ENCODE measurements at regions not wholly inside any gene's neighbourhood (a gene's known extent, or its start where the extent isn't known, plus 50 kb on each side); places are given as distances from the start of the nearest gene placed in this dataset.
A peak's percentile ranks its signal among the peaks of the same experiment; 100 is the strongest.

DNA sequence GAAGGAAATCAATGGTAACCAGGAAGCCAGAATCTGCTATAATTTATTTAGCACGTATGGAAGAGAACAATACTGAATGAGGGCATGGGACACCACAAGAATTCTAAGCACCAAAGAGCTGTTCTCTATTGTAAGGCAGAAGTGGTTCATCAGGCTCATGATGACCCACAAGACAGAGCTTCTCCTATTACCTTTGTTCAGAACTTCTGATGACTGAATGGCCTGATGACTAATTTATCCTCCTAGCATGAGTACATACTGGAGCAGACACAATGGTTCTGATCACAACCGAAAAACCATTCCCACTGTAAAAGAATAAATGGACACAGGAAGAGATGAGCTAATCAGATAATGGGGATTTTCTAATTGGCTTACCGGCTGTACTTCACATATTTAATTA, 329.8 kb upstream of the PDE4D start:
- peak in 1 of 2 donors; percentile 46 for DNase-seq (ENCODE audit: low read depth in 2 of 2)
- Histone ChIP-seq H3K27me3 (ENCODE audit: control insufficient read depth, insufficient read depth, low read length) (no peaks in the 10 kb centered on the region), H3K9ac (ENCODE audit: insufficient read depth, low read length) (no peak overlapping the region), H2AFZ (ENCODE audit: low read length) (no peak overlapping the region), H3K9me3 (ENCODE audit: control insufficient read depth, insufficient read depth, low read depth, low read length) (no peaks in the 10 kb centered on the region), H3K4me2 (ENCODE audit: extremely low read depth, insufficient read depth, low read length) (no peak overlapping the region), H3K4me3 (replicated peaks in 1 of 4; ENCODE audit: control extremely low read depth in 1 of 4, insufficient read depth in 1 of 4, low read depth in 3 of 4, low read length in 4 of 4) (no peak overlapping the region), H3K27ac (ENCODE audit: insufficient read depth, low read length) (no peak overlapping the region), H4K20me1 (ENCODE audit: control insufficient read depth, extremely low read depth, insufficient read depth, low read length) (no peaks in the 10 kb centered on the region), H3K79me2 (ENCODE audit: control insufficient read depth, insufficient read depth, low read length) (no peaks in the 10 kb centered on the region), H3K4me1 (ENCODE audit: control insufficient read depth, extremely low read depth, insufficient read depth, low read length) (no peaks in the 10 kb centered on the region), H3K36me3 (ENCODE audit: control insufficient read depth, insufficient read depth, low read length) (no peaks in the 10 kb centered on the region)
- no peak for TF ChIP-seq EZH2 (IDR thresholded peaks at IDR 0.05; ENCODE audit: low read length, missing control alignments)
- TF ChIP-seq, protein P1, sequence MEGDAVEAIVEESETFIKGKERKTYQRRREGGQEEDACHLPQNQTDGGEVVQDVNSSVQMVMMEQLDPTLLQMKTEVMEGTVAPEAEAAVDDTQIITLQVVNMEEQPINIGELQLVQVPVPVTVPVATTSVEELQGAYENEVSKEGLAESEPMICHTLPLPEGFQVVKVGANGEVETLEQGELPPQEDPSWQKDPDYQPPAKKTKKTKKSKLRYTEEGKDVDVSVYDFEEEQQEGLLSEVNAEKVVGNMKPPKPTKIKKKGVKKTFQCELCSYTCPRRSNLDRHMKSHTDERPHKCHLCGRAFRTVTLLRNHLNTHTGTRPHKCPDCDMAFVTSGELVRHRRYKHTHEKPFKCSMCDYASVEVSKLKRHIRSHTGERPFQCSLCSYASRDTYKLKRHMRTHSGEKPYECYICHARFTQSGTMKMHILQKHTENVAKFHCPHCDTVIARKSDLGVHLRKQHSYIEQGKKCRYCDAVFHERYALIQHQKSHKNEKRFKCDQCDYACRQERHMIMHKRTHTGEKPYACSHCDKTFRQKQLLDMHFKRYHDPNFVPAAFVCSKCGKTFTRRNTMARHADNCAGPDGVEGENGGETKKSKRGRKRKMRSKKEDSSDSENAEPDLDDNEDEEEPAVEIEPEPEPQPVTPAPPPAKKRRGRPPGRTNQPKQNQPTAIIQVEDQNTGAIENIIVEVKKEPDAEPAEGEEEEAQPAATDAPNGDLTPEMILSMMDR (conservative IDR thresholded peaks at IDR 0.05 in 1 of 2, IDR thresholded peaks at IDR 0.05 in 1 of 2; ENCODE audit: low read depth in 1 of 2, low read length in 2 of 2), result no peak

DNA sequence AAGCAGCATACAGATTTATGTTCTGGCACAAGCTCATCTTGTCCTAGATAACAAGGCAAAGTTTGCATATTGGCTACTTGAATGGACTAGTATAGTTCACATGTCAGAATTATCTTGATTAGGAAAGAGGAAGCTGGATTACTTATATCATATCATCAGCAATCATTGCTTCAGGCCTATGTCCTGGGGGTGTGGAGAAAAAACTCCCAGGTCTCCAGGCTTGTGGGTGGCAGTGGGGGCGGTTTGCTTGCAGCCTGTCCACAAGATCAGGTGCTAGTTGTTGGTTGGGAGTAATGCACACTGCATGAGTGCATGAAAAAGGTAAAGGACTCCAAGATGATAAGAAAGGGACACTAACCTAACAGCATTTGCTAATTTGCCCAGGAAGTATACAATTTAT, 326.4 kb upstream of the PDE4D start:
- H3K9me3 ChIP-seq (ENCODE audit: control insufficient read depth, insufficient read depth, low read depth, low read length), result no peaks in the 10 kb centered on the region
- H3K27ac ChIP-seq (ENCODE audit: insufficient read depth, low read length), result no peak overlapping the region
- TF ChIP-seq, protein P1 (conservative IDR thresholded peaks at IDR 0.05 in 1 of 2, IDR thresholded peaks at IDR 0.05 in 1 of 2; ENCODE audit: low read depth in 1 of 2, low read length in 2 of 2), result no peak
- TF ChIP-seq EZH2 (IDR thresholded peaks at IDR 0.05; ENCODE audit: low read length, missing control alignments), result no peak
- no peak overlapping the region for H3K4me2 ChIP-seq (ENCODE audit: extremely low read depth, insufficient read depth, low read length)
- H3K79me2 ChIP-seq (ENCODE audit: control insufficient read depth, insufficient read depth, low read length), result no peaks in the 10 kb centered on the region
- H4K20me1 ChIP-seq (ENCODE audit: control insufficient read depth, extremely low read depth, insufficient read depth, low read length), result no peaks in the 10 kb centered on the region
- no peak overlapping the region for H2AFZ ChIP-seq (ENCODE audit: low read length)
- no peak overlapping the region for H3K9ac ChIP-seq (ENCODE audit: insufficient read depth, low read length)
- H3K27me3 ChIP-seq (ENCODE audit: control insufficient read depth, insufficient read depth, low read length), result no peaks in the 10 kb centered on the region
- H3K4me1 ChIP-seq (ENCODE audit: control insufficient read depth, extremely low read depth, insufficient read depth, low read length), result no peaks in the 10 kb centered on the region
- H3K4me3 ChIP-seq (replicated peaks in 1 of 4; ENCODE audit: control extremely low read depth in 1 of 4, insufficient read depth in 1 of 4, low read depth in 3 of 4, low read length in 4 of 4), result no peak overlapping the region
- DNase-seq (ENCODE audit: low read depth in 2 of 2), result no peak
- no peaks in the 10 kb centered on the region for H3K36me3 ChIP-seq (ENCODE audit: control insufficient read depth, insufficient read depth, low read length)

DNA sequence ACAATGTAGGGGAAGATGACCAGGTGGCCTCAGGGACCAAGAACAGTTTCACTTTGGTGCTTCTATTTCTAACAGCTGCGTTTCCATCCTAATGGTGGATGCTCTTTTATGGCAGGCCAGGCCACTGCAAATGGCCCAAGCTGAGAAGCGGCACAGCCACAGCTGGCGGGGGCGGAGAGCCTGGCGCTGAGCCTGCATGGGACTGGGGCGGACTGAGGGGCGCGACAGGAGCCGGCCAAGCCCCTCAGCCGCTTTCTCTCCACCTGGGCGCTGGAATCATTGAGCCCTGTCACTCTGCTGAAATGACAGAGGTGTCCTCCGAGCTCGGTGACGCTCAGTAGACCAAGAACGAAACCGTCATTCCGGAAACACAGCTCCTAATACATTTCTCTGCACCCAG, 317.3 kb upstream of the PDE4D start:
- Histone ChIP-seq H3K79me2 (ENCODE audit: control insufficient read depth, insufficient read depth, low read length) (no peaks in the 10 kb centered on the region), H2AFZ (ENCODE audit: low read length) (no peak overlapping the region), H3K36me3 (ENCODE audit: control insufficient read depth, insufficient read depth, low read length) (no peaks in the 10 kb centered on the region), H4K20me1 (ENCODE audit: control insufficient read depth, extremely low read depth, insufficient read depth, low read length) (no peaks in the 10 kb centered on the region), H3K4me2 (ENCODE audit: extremely low read depth, insufficient read depth, low read length) (no peak overlapping the region), H3K4me1 (ENCODE audit: control insufficient read depth, extremely low read depth, insufficient read depth, low read length) (no peaks in the 10 kb centered on the region), H3K9me3 (ENCODE audit: control insufficient read depth, insufficient read depth, low read depth, low read length) (no peaks in the 10 kb centered on the region), H3K27ac (ENCODE audit: insufficient read depth, low read length) (no peak overlapping the region), H3K9ac (ENCODE audit: insufficient read depth, low read length) (no peak overlapping the region), H3K4me3 (replicated peaks in 1 of 4; ENCODE audit: control extremely low read depth in 1 of 4, insufficient read depth in 1 of 4, low read depth in 3 of 4, low read length in 4 of 4) (peak overlapping the region in 1 of 4 experiments; percentile 2), H3K27me3 (ENCODE audit: control insufficient read depth, insufficient read depth, low read length) (no peaks in the 10 kb centered on the region)
- TF ChIP-seq, protein P1 (conservative IDR thresholded peaks at IDR 0.05 in 1 of 2, IDR thresholded peaks at IDR 0.05 in 1 of 2; ENCODE audit: low read depth in 1 of 2, low read length in 2 of 2), result no peak
- TF ChIP-seq EZH2 (IDR thresholded peaks at IDR 0.05; ENCODE audit: low read length, missing control alignments), result no peak
- DNase-seq (ENCODE audit: low read depth in 2 of 2), result no peak
